Right atrium auricular region (tissue), 2 donors: ENCODE measurements at regions not wholly inside any gene's neighbourhood (a gene's known extent, or its start where the extent isn't known, plus 50 kb on each side); places are given as distances from the start of the nearest gene placed in this dataset.

Experiments used
- DNase-seq: peaks from one replicate; pipeline ENCODE4 v3.0.0-alpha.2; 2019; ENCODE audit warnings: low spot score
- H3K27ac ChIP-seq, 2 donors: fragments of 200-600 bp; sonication (generic); 1 replicate in 1 of 2; 2 replicates in 1 of 2; pipeline ENCODE4 v1.5.1; 2016 to 2019
- H3K27me3 ChIP-seq, 2 donors: fragments of 200-600 bp; sonication (generic); one replicate each; pipeline versions ENCODE4 v1.5.1 to v1.6.0; 2017 to 2019
- H3K36me3 ChIP-seq: fragments of 200-600 bp; sonication (generic); one replicate; pipeline ENCODE4 v1.5.1; 2016
- H3K4me1 ChIP-seq, 2 donors: fragments of 200-600 bp; sonication (generic); one replicate each; pipeline versions ENCODE4 v1.5.1 to v1.6.0; 2017 to 2019
- H3K4me3 ChIP-seq, 2 donors: fragments of 200-600 bp; sonication (generic); 1 replicate in 1 of 2; 2 replicates in 1 of 2; pipeline ENCODE4 v1.5.1; 2017 to 2019; ENCODE audit warnings: mild to moderate bottlenecking in 1 of 2, moderate library complexity in 1 of 2
- H3K9me3 ChIP-seq, 2 donors: fragments of 200-600 bp; sonication (generic); one replicate each; pipeline ENCODE4 v1.5.1; 2019
- CTCF ChIP-seq, 2 donors: fragments of 200-600 bp; sonication (generic); IDR thresholded peaks; one replicate each; pipeline ENCODE4 v1.5.1; 2019; ENCODE audit warnings: antibody characterized with exemption in 2 of 2

- Histone ChIP-seq H3K9me3 (no peaks in the 10 kb centered on the region), H3K4me3 (no peak overlapping the region), H3K27me3 (no peaks in the 10 kb centered on the region), H3K4me1 (no peaks in the 10 kb centered on the region), H3K36me3 (no peaks in the 10 kb centered on the region), H3K27ac (no peak overlapping the region)
- DNase-seq: no peak
- TF ChIP-seq CTCF (IDR thresholded peaks at IDR 0.05): no peak
These were observed 87.2 kb upstream of the ETS2 start for GRCh38 chr21:38718481-38718880.

- no peak overlapping the region for H3K4me3 ChIP-seq
- no peak overlapping the region for H3K27ac ChIP-seq
- H3K36me3 ChIP-seq: no peaks in the 10 kb centered on the region
- peaks cover 0 to 11% of the 10 kb centered on the region in 2 donors for H3K9me3 ChIP-seq
- H3K27me3 ChIP-seq: no peaks in the 10 kb centered on the region
- DNase-seq: no peak
- no peaks in the 10 kb centered on the region for H3K4me1 ChIP-seq
- TF ChIP-seq CTCF (IDR thresholded peaks at IDR 0.05): no peak
These were observed 85.7 kb upstream of the ETS2 start for GRCh38 chr21:38720074-38720473.

- no peak for TF ChIP-seq CTCF (IDR thresholded peaks at IDR 0.05)
- H3K27me3 ChIP-seq: no peaks in the 10 kb centered on the region
- H3K9me3 ChIP-seq: peaks cover 4 to 21% of the 10 kb centered on the region in 2 donors
- H3K27ac ChIP-seq: no peak overlapping the region
- no peak overlapping the region for H3K4me3 ChIP-seq
- no peaks in the 10 kb centered on the region for H3K4me1 ChIP-seq
- no peak for DNase-seq
- no peaks in the 10 kb centered on the region for H3K36me3 ChIP-seq
These were observed 84.7 kb upstream of the ETS2 start for GRCh38 chr21:38721055-38721454.

- no peak overlapping the region for H3K27ac ChIP-seq
- H3K27me3 ChIP-seq: no peaks in the 10 kb centered on the region
- TF ChIP-seq CTCF (IDR thresholded peaks at IDR 0.05): no peak
- H3K36me3 ChIP-seq: no peaks in the 10 kb centered on the region
- no peaks in the 10 kb centered on the region for H3K4me1 ChIP-seq
- H3K4me3 ChIP-seq: no peak overlapping the region
- peaks cover 4 to 24% of the 10 kb centered on the region in 2 donors for H3K9me3 ChIP-seq
- no peak for DNase-seq
These were observed 83.8 kb upstream of the ETS2 start for GRCh38 chr21:38721958-38722357.

- Histone ChIP-seq H3K27me3 (no peaks in the 10 kb centered on the region), H3K27ac (no peak overlapping the region), H3K4me3 (no peak overlapping the region), H3K36me3 (no peaks in the 10 kb centered on the region), H3K9me3 (peaks cover 4 to 24% of the 10 kb centered on the region in 2 donors), H3K4me1 (no peaks in the 10 kb centered on the region)
- no peak for TF ChIP-seq CTCF (IDR thresholded peaks at IDR 0.05)
- DNase-seq: no peak
These were observed 80.3 kb upstream of the ETS2 start for GRCh38 chr21:38725196-38726157.
